SK-N-SH (cell line): ENCODE measurements at regions not wholly inside any gene's neighbourhood (a gene's known extent, or its start where the extent isn't known, plus 50 kb on each side); places are given as distances from the start of the nearest gene placed in this dataset.

Experiments used
- EP300 ChIP-seq, 2 experiments: IDR thresholded peaks; 2 replicates each; pipeline versions ENCODE4 v1.4.0 to v1.6.1; 2012; ENCODE audit warnings: borderline replicate concordance in 1 of 2, low read depth in 1 of 2, low read length in 1 of 2
- EZH2phosphoT487 ChIP-seq: fragments of 200-600 bp; sonication (generic); IDR thresholded peaks from 2 replicates; pipeline ENCODE4 v1.6.1; 2017; ENCODE audit warnings: low read depth, mixed run types, mild to moderate bottlenecking, antibody characterized with exemption, moderate library complexity, borderline replicate concordance
- MEF2A ChIP-seq: IDR thresholded peaks from 2 replicates; pipeline ENCODE4 v1.4.0; 2012; ENCODE audit warnings: low read depth, borderline replicate concordance
- MXI1 ChIP-seq: IDR thresholded peaks from 2 replicates; pipeline ENCODE4 v1.6.1; 2012; ENCODE audit warnings: mild to moderate bottlenecking, low read depth, low read length, improper control_type of control experiment
- NRF1 ChIP-seq: IDR thresholded peaks from 2 replicates; pipeline ENCODE4 v1.6.1; 2012; ENCODE audit warnings: low read depth, mild to moderate bottlenecking, low read length
- RAD21 ChIP-seq: IDR thresholded peaks from 2 replicates; pipeline ENCODE4 v1.6.1; 2012; ENCODE audit warnings: mild to moderate bottlenecking, low read length
- TAF1 ChIP-seq: IDR thresholded peaks from 2 replicates; pipeline ENCODE4 v1.6.1; 2012; ENCODE audit warnings: low read depth, mild to moderate bottlenecking, low read length, moderate library complexity, borderline replicate concordance
- TF ChIP-seq, protein P1 (sequence below): fragments of 200-600 bp; sonication (generic); IDR thresholded peaks from 2 replicates; pipeline ENCODE4 v1.6.1; 2017; ENCODE audit warnings: antibody characterized with exemption, mild to moderate bottlenecking, moderate library complexity
- TF ChIP-seq, protein P2 (sequence below): IDR thresholded peaks from 2 replicates; pipeline ENCODE4 v1.6.1; 2012; ENCODE audit warnings: mild to moderate bottlenecking, low read depth, low read length, moderate library complexity

DNA sequence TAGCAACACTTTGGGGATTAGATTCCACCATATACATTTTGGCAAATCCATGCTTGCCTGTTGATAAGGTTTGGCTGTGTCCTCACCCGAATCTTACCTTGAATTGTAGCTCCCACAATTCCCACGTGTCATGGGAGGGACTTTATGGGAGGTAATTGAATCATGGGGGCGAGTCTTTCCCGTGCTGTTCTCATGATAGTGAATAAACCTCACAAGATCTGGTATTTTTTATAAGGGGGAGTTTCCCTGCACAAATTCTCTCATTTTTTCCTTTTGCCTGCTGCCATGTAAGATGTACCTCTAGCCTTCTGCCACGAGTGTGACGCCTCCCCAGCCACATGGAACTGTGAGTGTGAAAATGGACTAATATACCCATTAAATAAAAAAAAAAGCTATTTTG is 265.3 kb downstream of the MRPL39 start:
- TF ChIP-seq TAF1 (no peak), EZH2phosphoT487 (no peak), MEF2A (no peak), NRF1 (no peak), RAD21 (no peak), MXI1 (no peak), EP300 (IDR thresholded peaks at IDR 0.05; ENCODE audit: borderline replicate concordance in 1 of 2, low read depth in 1 of 2, low read length in 1 of 2) (no peak)
- TF ChIP-seq, protein P1, sequence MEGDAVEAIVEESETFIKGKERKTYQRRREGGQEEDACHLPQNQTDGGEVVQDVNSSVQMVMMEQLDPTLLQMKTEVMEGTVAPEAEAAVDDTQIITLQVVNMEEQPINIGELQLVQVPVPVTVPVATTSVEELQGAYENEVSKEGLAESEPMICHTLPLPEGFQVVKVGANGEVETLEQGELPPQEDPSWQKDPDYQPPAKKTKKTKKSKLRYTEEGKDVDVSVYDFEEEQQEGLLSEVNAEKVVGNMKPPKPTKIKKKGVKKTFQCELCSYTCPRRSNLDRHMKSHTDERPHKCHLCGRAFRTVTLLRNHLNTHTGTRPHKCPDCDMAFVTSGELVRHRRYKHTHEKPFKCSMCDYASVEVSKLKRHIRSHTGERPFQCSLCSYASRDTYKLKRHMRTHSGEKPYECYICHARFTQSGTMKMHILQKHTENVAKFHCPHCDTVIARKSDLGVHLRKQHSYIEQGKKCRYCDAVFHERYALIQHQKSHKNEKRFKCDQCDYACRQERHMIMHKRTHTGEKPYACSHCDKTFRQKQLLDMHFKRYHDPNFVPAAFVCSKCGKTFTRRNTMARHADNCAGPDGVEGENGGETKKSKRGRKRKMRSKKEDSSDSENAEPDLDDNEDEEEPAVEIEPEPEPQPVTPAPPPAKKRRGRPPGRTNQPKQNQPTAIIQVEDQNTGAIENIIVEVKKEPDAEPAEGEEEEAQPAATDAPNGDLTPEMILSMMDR = no peak
- TF ChIP-seq, protein P2, sequence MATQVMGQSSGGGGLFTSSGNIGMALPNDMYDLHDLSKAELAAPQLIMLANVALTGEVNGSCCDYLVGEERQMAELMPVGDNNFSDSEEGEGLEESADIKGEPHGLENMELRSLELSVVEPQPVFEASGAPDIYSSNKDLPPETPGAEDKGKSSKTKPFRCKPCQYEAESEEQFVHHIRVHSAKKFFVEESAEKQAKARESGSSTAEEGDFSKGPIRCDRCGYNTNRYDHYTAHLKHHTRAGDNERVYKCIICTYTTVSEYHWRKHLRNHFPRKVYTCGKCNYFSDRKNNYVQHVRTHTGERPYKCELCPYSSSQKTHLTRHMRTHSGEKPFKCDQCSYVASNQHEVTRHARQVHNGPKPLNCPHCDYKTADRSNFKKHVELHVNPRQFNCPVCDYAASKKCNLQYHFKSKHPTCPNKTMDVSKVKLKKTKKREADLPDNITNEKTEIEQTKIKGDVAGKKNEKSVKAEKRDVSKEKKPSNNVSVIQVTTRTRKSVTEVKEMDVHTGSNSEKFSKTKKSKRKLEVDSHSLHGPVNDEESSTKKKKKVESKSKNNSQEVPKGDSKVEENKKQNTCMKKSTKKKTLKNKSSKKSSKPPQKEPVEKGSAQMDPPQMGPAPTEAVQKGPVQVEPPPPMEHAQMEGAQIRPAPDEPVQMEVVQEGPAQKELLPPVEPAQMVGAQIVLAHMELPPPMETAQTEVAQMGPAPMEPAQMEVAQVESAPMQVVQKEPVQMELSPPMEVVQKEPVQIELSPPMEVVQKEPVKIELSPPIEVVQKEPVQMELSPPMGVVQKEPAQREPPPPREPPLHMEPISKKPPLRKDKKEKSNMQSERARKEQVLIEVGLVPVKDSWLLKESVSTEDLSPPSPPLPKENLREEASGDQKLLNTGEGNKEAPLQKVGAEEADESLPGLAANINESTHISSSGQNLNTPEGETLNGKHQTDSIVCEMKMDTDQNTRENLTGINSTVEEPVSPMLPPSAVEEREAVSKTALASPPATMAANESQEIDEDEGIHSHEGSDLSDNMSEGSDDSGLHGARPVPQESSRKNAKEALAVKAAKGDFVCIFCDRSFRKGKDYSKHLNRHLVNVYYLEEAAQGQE = no peak
